Fibroblast of lung (primary cell): ENCODE measurements at regions not wholly inside any gene's neighbourhood (a gene's known extent, or its start where the extent isn't known, plus 50 kb on each side); places are given as distances from the start of the nearest gene placed in this dataset.

Experiments
- DNase-seq, 2 donors: peaks; one replicate each; pipeline versions ENCODE4 v3.0.0 to v3.0.0-alpha.2; 2010; ENCODE audit warnings: low read depth in 2 of 2
- H2AFZ ChIP-seq: 2 replicates; pipeline ENCODE4 v1.5.1; 2012; ENCODE audit warnings: low read length, control low read depth, inconsistent platforms
- H3K27ac ChIP-seq: 2 replicates; pipeline ENCODE4 v1.5.1; 2011; ENCODE audit warnings: low read length, control low read depth; ENCODE audit not compliant: insufficient read depth
- H3K27me3 ChIP-seq: 2 replicates; pipeline ENCODE4 v1.5.1; 2011; ENCODE audit warnings: mild to moderate bottlenecking, low read length; ENCODE audit not compliant: control insufficient read depth, insufficient read depth
- H3K36me3 ChIP-seq: 2 replicates; pipeline ENCODE4 v1.5.1; 2011; ENCODE audit warnings: low read length; ENCODE audit not compliant: control insufficient read depth, insufficient read depth
- H3K4me1 ChIP-seq: 2 replicates; pipeline ENCODE4 v1.5.1; 2011; ENCODE audit warnings: low read length; ENCODE audit not compliant: control insufficient read depth, insufficient read depth; ENCODE audit errors: extremely low read depth
- H3K4me2 ChIP-seq: 2 replicates; pipeline ENCODE4 v1.5.1; 2011; ENCODE audit warnings: low read length, control low read depth; ENCODE audit not compliant: insufficient read depth; ENCODE audit errors: extremely low read depth
- H3K4me3 ChIP-seq, 4 experiments: fragments of 200-600 bp in 1 of 4; sonication (generic) in 1 of 4; replicated peaks in 1 of 4; 2 replicates each; pipeline ENCODE4 v1.5.1; 2011 to 2016; ENCODE audit warnings: low read length in 4 of 4, low read depth in 3 of 4, mild to moderate bottlenecking in 3 of 4, control low read depth in 2 of 4, inconsistent platforms in 1 of 4, mixed read lengths in 1 of 4; ENCODE audit not compliant: insufficient read depth in 1 of 4; ENCODE audit errors: control extremely low read depth in 1 of 4
- H3K79me2 ChIP-seq: 2 replicates; pipeline ENCODE4 v1.5.1; 2012; ENCODE audit warnings: mild to moderate bottlenecking, low read length, inconsistent platforms; ENCODE audit not compliant: control insufficient read depth, insufficient read depth
- H3K9ac ChIP-seq: 2 replicates; pipeline ENCODE4 v1.5.1; 2011; ENCODE audit warnings: mild to moderate bottlenecking, low read length, control low read depth; ENCODE audit not compliant: insufficient read depth
- H3K9me3 ChIP-seq: 2 replicates; pipeline ENCODE4 v1.5.1; 2012; ENCODE audit warnings: low read depth, low read length; ENCODE audit not compliant: control insufficient read depth, insufficient read depth
- H4K20me1 ChIP-seq: 2 replicates; pipeline ENCODE4 v1.5.1; 2011; ENCODE audit warnings: low read length; ENCODE audit not compliant: control insufficient read depth, insufficient read depth; ENCODE audit errors: extremely low read depth
- CTCF ChIP-seq, 2 donors: IDR thresholded peaks in 1 of 2; conservative IDR thresholded peaks in 1 of 2; 1 replicate in 1 of 2; 2 replicates in 1 of 2; pipeline ENCODE4 v1.5.1; 2011 to 2012; ENCODE audit warnings: low read length in 2 of 2, control low read depth in 1 of 2, inconsistent platforms in 1 of 2, low read depth in 1 of 2, mild to moderate bottlenecking in 1 of 2
- EZH2 ChIP-seq: IDR thresholded peaks from 2 replicates; pipeline ENCODE4 v1.5.1; 2012; ENCODE audit warnings: low read length, control low read depth, mild to moderate bottlenecking; ENCODE audit errors: missing control alignments

DNA sequence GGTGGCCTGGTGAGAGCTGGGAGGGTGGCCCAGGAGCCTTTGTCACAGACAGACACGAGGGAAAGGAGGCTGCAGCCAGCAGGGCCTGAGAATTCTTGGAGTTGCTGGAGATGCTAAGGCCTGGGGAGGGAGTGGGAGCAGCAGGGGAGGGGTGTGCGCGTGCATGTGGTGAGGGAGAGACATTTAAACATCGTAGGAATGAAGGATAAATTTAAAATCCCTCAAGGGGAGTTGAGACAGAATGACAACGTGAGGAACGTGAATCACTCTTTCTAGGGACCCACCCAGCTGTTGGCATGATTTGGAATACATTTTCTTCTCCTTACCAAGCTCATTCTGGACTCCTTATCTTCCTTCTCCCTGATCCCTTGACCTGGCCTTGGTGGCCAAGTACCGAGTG lies 73.3 kb upstream of the CACNA1E start:
- Histone ChIP-seq H3K27ac (no peak overlapping the region), H2AFZ (no peak overlapping the region), H3K27me3 (no peaks in the 10 kb centered on the region), H3K4me2 (no peak overlapping the region), H3K9me3 (no peaks in the 10 kb centered on the region), H3K36me3 (no peaks in the 10 kb centered on the region), H3K4me3 (no peak overlapping the region), H3K9ac (no peak overlapping the region), H3K4me1 (no peaks in the 10 kb centered on the region), H3K79me2 (no peaks in the 10 kb centered on the region), H4K20me1 (no peaks in the 10 kb centered on the region)
- TF ChIP-seq EZH2, result no peak
- TF ChIP-seq CTCF (conservative IDR thresholded peaks at IDR 0.05 in 1 of 2, IDR thresholded peaks at IDR 0.05 in 1 of 2; ENCODE audit: low read depth in 1 of 2, low read length in 2 of 2), result no peak
- no peak for DNase-seq

GRCh38 chr1:181412746-181413145 lies 70.6 kb upstream of the CACNA1E start:
- H3K27me3 ChIP-seq, result no peaks in the 10 kb centered on the region
- TF ChIP-seq CTCF (conservative IDR thresholded peaks at IDR 0.05 in 1 of 2, IDR thresholded peaks at IDR 0.05 in 1 of 2; ENCODE audit: low read depth in 1 of 2, low read length in 2 of 2), result no peak
- no peak overlapping the region for H2AFZ ChIP-seq
- H4K20me1 ChIP-seq, result no peaks in the 10 kb centered on the region
- H3K79me2 ChIP-seq, result no peaks in the 10 kb centered on the region
- H3K9ac ChIP-seq, result no peak overlapping the region
- no peak for DNase-seq
- no peaks in the 10 kb centered on the region for H3K4me1 ChIP-seq
- no peak overlapping the region for H3K4me3 ChIP-seq
- H3K9me3 ChIP-seq, result no peaks in the 10 kb centered on the region
- H3K36me3 ChIP-seq, result no peaks in the 10 kb centered on the region
- H3K27ac ChIP-seq, result no peak overlapping the region
- no peak overlapping the region for H3K4me2 ChIP-seq

GRCh38 chr1:181413195-181413815 lies 70.0 kb upstream of the CACNA1E start:
- no peaks in the 10 kb centered on the region for H3K9me3 ChIP-seq
- H3K36me3 ChIP-seq, result no peaks in the 10 kb centered on the region
- no peak overlapping the region for H3K9ac ChIP-seq
- H3K27me3 ChIP-seq, result no peaks in the 10 kb centered on the region
- no peak overlapping the region for H2AFZ ChIP-seq
- no peak overlapping the region for H3K4me2 ChIP-seq
- TF ChIP-seq CTCF (conservative IDR thresholded peaks at IDR 0.05 in 1 of 2, IDR thresholded peaks at IDR 0.05 in 1 of 2; ENCODE audit: low read depth in 1 of 2, low read length in 2 of 2), result no peak
- no peaks in the 10 kb centered on the region for H3K4me1 ChIP-seq
- H4K20me1 ChIP-seq, result no peaks in the 10 kb centered on the region
- H3K27ac ChIP-seq, result no peak overlapping the region
- no peak for DNase-seq
- no peak overlapping the region for H3K4me3 ChIP-seq
- no peaks in the 10 kb centered on the region for H3K79me2 ChIP-seq
